ENCODE measurements at regions not wholly inside any gene's neighbourhood (a gene's known extent, or its start where the extent isn't known, plus 50 kb on each side); places are given as distances from the start of the nearest gene placed in this dataset.

DNA sequence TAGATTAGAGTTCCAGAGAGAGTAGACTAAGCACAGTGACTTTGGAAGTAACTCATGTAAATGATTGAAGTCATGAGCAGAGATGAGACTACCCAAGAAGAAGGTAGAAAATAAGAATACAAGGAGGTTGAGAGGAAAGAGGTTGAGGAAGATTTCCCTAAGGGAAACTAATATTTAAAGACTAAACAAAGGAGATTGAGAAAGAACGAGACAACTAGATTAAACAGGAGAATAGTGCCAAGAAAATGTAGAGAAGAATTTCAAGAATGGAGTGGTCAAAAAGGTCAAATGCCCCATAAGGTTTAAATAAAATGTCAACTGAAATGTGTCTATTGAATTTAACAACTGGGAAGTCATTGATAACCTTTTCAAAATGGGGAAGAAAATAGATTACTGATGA is 59.0 kb downstream of the RPS29 start:
- no peak for DNase-seq (ENCODE audit: low read depth, low spot score)
- in situ Hi-C loops (cut with HindIII; ENCODE audit: low pct_unique_long_range_greater_than_20kb, low sequenced_read_pairs) = no loop called here

DNA sequence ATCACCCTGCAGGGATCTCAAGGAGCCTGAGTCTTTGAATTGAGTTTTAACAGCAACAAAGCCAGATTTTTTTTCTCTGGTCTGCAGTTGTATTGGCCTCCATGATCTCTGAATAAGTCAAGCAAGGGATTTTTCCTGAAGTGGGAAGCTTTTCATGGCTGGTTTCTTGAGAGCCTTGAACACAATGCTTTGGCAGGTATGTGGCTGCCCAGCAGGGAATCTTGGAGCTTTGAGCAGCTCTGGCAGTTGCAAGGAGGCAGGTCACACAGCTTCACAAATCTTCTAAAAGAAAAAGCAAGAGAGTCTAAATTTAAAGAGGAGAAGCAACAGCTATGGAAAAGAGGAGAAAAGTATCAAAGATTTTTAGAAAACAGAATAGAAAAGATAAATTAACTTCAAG is 60.1 kb downstream of the RPS29 start:
- in situ Hi-C loops (cut with HindIII; ENCODE audit: low pct_unique_long_range_greater_than_20kb, low sequenced_read_pairs) = no loop called here
- no peak for DNase-seq (ENCODE audit: low read depth, low spot score)

DNA sequence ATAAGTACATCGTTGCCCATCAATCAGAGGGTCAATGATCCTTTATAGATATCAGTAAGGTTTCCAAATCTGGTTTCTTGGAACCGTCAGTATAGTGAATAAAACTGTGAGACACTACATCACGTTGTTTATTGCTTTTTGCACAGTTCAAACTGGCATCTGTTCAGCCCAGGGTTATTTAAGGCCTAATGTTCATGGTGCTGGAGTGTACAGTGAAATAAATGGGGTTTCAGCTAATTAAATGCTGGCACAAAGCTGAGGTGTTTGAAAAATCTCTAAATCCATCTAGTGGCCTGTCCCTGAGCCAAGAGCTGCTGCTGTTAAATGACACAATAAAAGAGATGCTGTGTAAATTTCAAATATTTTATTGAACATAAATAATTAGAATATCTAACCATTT is 69.9 kb downstream of the RPS29 start:
- in situ Hi-C loops (cut with HindIII; ENCODE audit: low pct_unique_long_range_greater_than_20kb, low sequenced_read_pairs) = no loop called here

DNA sequence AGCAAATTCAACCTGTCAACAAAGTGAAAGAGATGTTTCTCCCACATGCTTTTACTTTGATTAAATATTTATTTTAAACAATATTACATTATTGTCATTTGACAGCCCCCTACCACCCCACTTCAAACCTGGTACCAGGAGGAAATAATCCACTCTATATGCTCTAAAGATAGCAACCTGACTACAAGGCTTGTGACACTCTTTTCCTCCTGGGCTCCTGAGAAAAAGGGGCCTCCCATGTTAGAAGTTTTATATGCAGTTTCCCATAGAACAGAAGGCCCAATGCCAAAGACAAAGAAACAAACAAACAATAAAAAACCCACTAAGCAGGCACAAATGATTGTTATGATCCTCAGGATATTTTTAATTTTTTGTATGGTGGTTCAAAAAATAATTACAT is 73.6 kb downstream of the RPS29 start:
- no peak for DNase-seq (ENCODE audit: low read depth, low spot score)
- in situ Hi-C loops (cut with HindIII; ENCODE audit: low pct_unique_long_range_greater_than_20kb, low sequenced_read_pairs) = no loop called here

More for the DNA sequence above, 69.9 kb downstream of the RPS29 start:
- no peak for DNase-seq (ENCODE audit: low read depth, low spot score)

DNA sequence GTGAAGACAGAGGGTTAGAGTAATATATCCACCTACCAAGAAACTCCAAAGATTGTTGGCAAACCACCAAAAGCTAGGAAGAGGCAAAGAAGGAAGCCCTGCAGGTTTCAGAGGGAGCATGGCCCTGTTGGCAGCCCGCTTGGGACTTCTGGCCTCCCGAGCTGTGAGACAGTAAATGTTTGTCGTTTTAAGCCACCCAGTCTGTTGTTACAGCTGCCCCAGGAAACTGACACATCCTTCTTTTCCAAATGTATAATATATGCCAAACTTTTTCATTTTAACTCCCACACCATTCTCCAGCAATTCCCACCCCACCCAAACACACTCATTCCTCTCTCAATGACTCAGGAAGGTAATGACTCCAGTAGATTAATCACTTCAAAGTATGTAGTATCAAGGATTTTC is 74.0 kb downstream of the RPS29 start:
- DNase-seq (ENCODE audit: low read depth, low spot score) = no peak
- in situ Hi-C loops (cut with HindIII; ENCODE audit: low pct_unique_long_range_greater_than_20kb, low sequenced_read_pairs) = no loop called here

DNA sequence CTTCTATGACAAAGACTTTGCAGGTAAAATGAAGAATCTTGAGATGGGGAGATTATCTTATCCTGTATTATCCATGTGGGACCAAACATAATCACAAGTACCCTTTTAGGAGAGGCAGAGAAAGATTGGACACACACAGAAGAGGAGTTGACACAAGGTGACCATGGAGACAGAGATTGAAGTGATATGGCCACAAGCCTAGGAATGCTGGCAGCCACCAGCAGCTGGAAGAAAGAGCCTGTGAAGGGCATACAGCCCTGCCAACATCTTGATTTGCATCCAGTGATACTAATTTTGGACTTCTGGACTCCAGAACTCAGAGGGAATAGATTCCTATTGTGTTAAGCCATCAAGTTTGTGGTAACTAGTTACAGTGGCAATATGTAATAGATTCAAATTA is 78.1 kb downstream of the RPS29 start:
- in situ Hi-C loops (cut with HindIII; ENCODE audit: low pct_unique_long_range_greater_than_20kb, low sequenced_read_pairs) = no loop called here
- no peak for DNase-seq (ENCODE audit: low read depth, low spot score)

DNA sequence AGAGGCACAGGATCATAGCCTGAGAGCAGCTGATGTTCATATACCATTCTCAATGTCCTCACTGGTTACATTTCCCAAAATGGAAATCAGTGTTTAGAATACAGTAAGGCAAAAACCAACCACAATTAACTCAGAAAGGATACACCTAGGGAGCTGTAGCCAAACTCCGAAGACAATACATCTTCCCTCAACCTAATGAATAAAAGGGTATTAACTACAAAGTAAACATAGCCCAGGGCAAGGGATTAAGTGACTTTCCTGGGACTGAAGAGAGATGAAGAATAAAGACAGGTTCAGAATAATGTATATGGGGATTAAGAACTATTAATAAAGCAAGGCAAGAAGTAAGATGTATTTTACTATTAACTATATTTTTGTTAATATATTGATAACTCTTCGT is 79.5 kb downstream of the RPS29 start:
- no peak for DNase-seq (ENCODE audit: low read depth, low spot score)
- in situ Hi-C loops (cut with HindIII; ENCODE audit: low pct_unique_long_range_greater_than_20kb, low sequenced_read_pairs) = no loop called here

DNA sequence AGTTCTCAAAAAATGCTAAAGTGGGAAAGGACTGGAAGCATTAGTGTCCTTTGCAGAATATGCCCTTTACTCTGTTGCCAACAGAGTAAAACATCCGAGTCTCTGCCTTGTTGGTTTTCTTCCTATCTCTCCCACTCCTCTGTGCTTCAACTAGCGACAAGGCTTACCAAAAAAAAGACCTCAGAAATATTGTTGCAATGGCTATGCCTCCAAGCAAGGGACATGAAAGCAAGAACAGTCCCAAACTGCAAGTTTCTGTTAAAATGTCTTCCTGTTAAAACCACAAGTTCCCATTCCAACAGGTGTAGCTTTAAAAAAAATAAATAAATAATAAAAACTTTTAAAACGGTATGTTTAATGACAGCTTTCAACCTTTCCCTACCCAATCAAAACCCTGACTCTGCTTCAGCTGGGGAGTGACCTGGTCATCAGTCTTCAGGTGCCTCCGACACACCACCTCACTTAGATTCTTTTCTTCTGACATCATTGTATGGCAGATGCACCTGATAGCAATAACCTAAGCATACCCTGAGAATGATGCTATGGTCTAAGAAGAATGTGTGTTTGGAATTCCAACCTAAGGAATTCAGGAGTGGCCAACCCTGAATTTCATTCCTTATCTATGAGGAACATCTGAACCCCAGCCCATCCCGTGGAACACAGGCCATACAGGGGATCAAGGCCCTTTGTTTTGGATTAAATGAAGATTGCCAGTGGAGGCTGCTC is 81.0 kb downstream of the RPS29 start:
- in situ Hi-C loops (cut with HindIII; ENCODE audit: low pct_unique_long_range_greater_than_20kb, low sequenced_read_pairs) = no loop called here
- no peak for DNase-seq (ENCODE audit: low read depth, low spot score)

DNA sequence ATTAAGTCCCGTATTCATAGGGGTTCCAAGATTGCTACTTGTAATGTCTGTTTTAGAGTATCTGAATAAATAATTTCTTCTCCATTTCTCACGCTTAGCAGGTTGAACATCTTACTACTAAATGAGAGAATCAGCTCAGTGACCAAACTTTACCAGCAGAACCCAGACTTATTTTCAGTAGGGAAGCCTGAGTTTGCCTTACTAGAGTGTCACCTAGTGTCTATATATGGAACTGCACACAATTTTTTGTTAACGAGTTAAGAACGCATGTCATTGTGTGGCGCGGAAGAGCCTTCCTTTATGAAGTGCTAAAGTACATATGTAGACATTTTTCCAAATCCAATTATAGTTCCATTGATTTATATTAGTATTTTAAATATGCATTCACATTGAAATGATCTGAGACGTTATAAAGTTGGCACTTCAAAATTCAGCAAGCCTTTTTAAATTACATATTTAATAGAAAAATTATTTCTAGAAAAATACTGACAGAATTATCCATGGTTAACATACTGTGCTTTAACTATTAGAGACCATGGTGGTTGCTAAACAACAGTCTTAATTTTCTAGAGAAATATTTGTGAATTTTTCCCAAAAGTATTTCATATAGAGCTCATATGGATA is 88.3 kb downstream of the RPS29 start:
- peak; percentile 81 for DNase-seq (ENCODE audit: low read depth, low spot score)
- in situ Hi-C loops (cut with HindIII; ENCODE audit: low pct_unique_long_range_greater_than_20kb, low sequenced_read_pairs) = no loop called here

DNA sequence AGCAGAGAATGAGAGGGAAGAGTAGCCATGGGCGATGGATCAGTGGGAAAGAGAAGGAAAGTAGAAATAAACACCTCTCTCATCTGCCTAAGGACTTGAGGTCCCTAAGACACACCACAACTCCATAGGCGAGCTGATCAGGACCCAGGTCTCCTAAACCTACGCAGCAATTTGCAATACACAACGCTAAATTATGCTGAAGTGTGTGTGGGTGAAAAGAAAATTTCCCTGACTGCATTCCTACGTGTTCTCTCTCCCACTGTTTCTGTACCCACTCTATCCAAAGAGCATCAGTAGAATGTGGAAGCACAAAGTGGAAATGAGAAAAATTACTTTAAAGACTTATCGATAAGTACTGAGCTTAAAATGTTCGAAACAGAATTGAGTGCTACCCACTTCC is 88.9 kb downstream of the RPS29 start:
- in situ Hi-C loops (cut with HindIII; ENCODE audit: low pct_unique_long_range_greater_than_20kb, low sequenced_read_pairs) = no loop called here
- DNase-seq (ENCODE audit: low read depth, low spot score) = no peak

DNA sequence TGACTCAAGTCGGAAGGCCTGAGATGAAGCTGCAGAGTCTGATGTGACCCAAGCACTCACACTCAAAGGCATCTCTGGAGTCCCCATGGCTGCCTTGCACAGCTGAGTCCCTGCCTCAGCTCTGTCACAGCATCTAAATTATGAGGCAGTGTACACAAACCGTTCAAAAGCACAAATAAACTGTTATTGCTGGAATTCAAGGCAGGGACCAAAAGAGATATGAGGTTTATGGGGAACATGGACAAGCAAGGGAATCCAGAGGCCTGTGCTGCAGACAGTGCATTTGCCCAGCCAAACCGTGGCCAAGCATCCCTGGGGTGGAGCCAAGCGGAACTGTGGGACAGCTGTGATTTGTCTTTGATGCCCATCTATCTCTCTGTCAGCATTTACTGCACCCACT is 91.3 kb downstream of the RPS29 start:
- no peak for DNase-seq (ENCODE audit: low read depth, low spot score)
- in situ Hi-C loops (cut with HindIII; ENCODE audit: low pct_unique_long_range_greater_than_20kb, low sequenced_read_pairs) = no loop called here

DNA sequence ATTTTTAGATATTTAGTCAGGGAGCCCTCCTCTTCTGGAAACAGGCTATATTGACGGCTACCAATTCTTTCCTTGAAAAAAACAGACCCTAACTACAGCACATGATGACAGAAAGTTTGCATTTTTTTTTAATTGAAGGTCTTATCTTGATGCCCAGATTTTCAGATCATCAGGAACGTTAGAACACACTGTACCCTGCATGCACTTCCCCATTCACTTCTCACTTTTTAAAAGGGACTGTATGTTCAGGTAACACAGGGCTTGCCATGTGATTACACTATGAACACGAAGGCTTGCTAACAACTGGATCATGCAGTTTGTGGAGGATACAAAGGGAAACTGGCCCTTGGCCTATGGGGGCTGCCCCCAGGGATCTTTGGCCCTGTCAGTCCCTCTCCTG is 92.6 kb downstream of the RPS29 start:
- no peak for DNase-seq (ENCODE audit: low read depth, low spot score)
- in situ Hi-C loops (cut with HindIII; ENCODE audit: low pct_unique_long_range_greater_than_20kb, low sequenced_read_pairs) = no loop called here

DNA sequence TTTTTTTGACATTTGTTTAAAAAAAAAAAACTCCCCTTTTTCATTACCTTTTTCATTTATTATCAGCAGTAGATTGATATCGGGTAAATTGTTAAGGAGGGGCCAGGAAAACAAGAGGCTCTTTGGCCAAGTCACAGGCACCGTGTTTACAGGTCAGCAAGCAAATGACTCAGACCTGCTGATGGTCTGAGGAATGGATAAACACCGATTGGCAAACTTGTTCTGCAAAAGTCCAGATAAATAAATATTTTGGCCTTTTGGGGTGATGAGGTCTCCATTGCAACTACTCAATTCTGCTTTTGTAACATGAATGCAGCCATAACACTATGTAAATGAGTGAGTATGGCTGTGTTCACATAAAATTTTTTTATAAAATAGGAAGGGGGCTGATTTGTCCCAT is 94.0 kb downstream of the RPS29 start:
- in situ Hi-C loops (cut with HindIII; ENCODE audit: low pct_unique_long_range_greater_than_20kb, low sequenced_read_pairs) = no loop called here
- DNase-seq (ENCODE audit: low read depth, low spot score) = no peak

DNA sequence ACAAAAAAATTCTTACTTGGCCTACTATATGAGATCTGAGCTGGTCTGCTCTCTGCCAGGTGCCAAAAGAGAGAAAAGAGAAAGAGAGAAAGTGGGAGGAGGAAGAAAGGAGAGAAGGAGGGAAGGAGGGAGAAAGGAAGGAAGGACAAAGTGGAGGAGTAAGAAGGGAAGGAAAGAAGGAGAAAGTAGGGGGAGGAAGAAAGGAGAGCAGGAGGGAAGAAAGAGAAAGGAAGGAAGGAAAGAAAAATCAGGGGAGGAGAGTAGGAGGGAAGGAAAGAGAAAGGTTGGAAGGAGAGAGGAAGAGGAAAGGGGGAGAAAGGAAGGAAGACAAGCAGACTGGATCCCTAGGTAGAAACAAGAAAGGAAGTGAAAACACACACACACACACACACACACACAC is 96.8 kb downstream of the RPS29 start:
- no peak for DNase-seq (ENCODE audit: low read depth, low spot score)

DNA sequence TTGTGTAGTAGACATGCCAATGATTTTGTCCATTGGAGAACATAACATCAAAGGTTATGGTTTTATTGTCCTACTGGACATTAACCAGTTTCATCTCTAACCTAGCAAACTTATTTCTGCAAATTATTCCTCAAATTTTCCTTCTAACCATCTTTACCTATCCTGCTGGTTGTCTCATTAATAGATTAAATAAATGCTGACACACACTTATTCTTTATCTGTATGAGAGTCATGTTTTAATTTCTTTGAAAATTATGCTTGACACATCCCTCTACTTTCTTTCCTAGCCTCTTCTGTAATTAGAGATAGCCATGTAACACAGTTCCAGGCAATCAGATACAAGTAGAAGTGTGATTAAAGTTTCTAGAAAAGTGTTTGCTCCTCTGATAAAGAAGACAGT is 98.9 kb downstream of the RPS29 start:
- no peak for DNase-seq (ENCODE audit: low read depth, low spot score)
- in situ Hi-C loops (cut with HindIII; ENCODE audit: low pct_unique_long_range_greater_than_20kb, low sequenced_read_pairs) = no loop called here

More for the DNA sequence above, 96.8 kb downstream of the RPS29 start:
- in situ Hi-C loops (cut with HindIII; ENCODE audit: low pct_unique_long_range_greater_than_20kb, low sequenced_read_pairs) = no loop called here

DNA sequence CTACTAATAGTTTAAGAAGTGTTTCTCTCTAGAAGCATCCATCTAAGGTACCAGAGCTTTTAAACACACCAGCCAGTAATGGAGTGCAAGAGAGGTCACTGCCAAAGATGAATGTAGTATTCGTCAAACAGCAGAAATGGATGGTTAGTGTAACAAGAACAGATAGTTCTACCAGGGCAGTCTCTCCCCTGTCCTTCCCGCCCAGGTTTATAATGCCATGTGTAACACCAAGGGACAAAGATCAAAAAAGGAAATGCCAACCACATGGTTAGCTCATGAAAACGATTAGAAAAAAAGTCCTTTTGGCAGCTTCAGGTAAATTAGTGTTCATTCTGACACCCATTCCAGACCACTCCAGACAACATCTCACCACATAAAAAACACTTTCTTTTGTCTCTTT is 100.9 kb downstream of the RPS29 start:
- in situ Hi-C loops (cut with HindIII; ENCODE audit: low pct_unique_long_range_greater_than_20kb, low sequenced_read_pairs) = no loop called here
- DNase-seq (ENCODE audit: low read depth, low spot score) = no peak

DNA sequence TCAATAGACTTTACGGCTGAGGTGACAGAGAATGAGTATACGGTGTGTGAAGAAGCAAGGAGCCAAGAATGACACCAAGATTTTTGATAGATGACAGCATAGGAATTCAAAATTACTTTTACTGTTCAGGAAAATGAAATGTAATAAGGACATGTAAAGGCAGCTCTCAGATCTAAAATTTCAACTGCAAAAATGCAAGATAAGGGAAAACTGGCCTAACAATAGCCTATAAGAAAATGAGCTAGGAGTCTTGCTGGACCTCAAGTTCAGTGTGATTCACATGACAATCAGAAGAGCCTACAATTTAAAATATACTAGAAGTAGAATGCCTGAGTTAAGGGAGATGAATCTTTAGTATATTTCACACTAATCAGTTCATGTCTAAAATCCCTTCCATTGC is 102.0 kb downstream of the RPS29 start:
- DNase-seq (ENCODE audit: low read depth, low spot score) = no peak
- in situ Hi-C loops (cut with HindIII; ENCODE audit: low pct_unique_long_range_greater_than_20kb, low sequenced_read_pairs) = no loop called here

DNA sequence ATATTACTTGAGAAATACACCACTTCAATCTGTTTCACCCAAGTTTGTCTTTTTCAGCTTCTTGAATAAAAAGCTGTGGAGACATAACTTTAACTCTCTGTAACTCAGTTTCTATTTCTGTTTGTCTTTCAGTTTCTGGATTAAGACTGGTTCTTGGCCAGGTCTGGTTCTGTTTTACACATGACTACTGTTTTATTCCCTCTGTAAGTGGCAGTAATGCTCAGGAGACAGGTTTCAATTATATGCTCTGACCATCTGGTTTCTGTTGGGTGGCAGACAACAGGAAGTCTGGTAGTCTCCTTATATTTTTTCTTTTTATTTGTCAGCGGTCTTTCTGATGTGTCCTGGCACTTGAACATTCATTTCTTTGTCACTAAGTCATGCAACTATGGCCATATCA is 102.9 kb downstream of the RPS29 start:
- DNase-seq (ENCODE audit: low read depth, low spot score) = no peak
- in situ Hi-C loops (cut with HindIII; ENCODE audit: low pct_unique_long_range_greater_than_20kb, low sequenced_read_pairs) = no loop called here

DNA sequence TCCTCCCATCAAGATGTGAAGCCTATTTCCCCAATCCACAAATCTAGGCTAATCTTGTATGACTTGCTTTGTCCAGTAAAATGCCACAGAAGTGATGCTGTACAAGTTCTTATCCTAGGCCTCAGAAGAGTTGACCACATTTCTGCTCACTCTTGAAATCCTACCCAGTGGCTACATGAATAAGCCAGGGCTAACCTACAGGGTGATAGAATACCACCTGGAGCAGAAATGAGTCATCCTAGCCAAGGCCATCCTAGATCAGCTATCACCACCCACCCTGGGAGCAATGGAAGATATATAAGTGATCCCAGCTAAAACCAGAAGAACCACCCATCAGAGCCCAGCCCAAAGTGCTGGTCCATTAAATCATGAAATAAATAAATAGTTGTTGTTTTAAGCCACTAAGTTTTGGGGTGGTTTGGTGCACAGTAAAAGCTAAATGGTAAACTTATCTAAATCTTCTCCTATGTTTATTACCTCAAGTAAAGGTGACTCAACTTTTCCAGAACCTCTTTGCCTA is 105.1 kb downstream of the RPS29 start:
- no peak for DNase-seq (ENCODE audit: low read depth, low spot score)
- in situ Hi-C loops (cut with HindIII; ENCODE audit: low pct_unique_long_range_greater_than_20kb, low sequenced_read_pairs) = no loop called here
